ENCODE measurements at regions not wholly inside any gene's neighbourhood (a gene's known extent, or its start where the extent isn't known, plus 50 kb on each side); places are given as distances from the start of the nearest gene placed in this dataset.

DNA sequence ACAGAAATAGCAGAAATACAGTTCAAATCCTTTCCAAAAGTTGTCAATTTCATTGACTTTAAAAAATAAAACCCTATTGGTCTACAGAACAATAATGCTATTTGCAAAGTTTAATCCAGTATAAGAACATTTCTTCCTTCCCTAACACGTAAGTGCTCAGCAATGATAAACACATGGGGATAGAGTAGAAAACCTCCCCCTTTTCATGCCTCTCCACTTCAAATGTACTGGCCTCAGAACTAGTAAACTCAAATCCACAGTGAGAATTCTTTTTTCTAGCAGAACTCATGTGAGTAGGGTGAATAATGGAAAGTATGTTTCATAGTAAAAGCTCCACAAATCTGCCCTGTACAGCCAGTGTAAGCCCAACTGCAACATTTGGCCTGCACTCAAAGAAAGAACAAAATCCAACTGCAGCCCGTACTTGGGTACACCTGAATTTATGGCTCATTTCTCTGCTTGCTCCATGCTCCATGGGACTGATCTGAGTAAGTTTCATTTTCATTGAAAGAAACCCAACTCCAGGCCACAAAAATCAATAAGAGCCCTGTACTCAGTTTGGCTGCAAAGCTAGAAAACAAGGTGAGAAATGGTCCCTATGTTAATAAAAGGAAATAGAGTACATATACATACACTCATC, 115.0 kb upstream of the RMDN2 start:
- TF ChIP-seq JUND (IDR thresholded peaks at IDR 0.05) (no peak), TAF1 (conservative IDR thresholded peaks at IDR 0.05) (no peak), RXRA (IDR thresholded peaks at IDR 0.05) (no peak), FOXA2 (IDR thresholded peaks at IDR 0.05) (no peak), SP1 (IDR thresholded peaks at IDR 0.05) (no peak), YY1 (IDR thresholded peaks at IDR 0.05) (no peak), NR2F2 (IDR thresholded peaks at IDR 0.05) (no peak), RAD21 (IDR thresholded peaks at IDR 0.05) (no peak)
- TF ChIP-seq, protein P1, sequence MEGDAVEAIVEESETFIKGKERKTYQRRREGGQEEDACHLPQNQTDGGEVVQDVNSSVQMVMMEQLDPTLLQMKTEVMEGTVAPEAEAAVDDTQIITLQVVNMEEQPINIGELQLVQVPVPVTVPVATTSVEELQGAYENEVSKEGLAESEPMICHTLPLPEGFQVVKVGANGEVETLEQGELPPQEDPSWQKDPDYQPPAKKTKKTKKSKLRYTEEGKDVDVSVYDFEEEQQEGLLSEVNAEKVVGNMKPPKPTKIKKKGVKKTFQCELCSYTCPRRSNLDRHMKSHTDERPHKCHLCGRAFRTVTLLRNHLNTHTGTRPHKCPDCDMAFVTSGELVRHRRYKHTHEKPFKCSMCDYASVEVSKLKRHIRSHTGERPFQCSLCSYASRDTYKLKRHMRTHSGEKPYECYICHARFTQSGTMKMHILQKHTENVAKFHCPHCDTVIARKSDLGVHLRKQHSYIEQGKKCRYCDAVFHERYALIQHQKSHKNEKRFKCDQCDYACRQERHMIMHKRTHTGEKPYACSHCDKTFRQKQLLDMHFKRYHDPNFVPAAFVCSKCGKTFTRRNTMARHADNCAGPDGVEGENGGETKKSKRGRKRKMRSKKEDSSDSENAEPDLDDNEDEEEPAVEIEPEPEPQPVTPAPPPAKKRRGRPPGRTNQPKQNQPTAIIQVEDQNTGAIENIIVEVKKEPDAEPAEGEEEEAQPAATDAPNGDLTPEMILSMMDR (IDR thresholded peaks at IDR 0.05; ENCODE audit: low read depth, low read length, missing input control): no peak
- TF ChIP-seq, protein P2, sequence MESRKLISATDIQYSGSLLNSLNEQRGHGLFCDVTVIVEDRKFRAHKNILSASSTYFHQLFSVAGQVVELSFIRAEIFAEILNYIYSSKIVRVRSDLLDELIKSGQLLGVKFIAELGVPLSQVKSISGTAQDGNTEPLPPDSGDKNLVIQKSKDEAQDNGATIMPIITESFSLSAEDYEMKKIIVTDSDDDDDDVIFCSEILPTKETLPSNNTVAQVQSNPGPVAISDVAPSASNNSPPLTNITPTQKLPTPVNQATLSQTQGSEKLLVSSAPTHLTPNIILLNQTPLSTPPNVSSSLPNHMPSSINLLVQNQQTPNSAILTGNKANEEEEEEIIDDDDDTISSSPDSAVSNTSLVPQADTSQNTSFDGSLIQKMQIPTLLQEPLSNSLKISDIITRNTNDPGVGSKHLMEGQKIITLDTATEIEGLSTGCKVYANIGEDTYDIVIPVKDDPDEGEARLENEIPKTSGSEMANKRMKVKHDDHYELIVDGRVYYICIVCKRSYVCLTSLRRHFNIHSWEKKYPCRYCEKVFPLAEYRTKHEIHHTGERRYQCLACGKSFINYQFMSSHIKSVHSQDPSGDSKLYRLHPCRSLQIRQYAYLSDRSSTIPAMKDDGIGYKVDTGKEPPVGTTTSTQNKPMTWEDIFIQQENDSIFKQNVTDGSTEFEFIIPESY (IDR thresholded peaks at IDR 0.05): no peak
- TF ChIP-seq, protein P3, sequence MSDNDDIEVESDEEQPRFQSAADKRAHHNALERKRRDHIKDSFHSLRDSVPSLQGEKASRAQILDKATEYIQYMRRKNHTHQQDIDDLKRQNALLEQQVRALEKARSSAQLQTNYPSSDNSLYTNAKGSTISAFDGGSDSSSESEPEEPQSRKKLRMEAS (IDR thresholded peaks at IDR 0.05): no peak
- TF ChIP-seq, protein P4, sequence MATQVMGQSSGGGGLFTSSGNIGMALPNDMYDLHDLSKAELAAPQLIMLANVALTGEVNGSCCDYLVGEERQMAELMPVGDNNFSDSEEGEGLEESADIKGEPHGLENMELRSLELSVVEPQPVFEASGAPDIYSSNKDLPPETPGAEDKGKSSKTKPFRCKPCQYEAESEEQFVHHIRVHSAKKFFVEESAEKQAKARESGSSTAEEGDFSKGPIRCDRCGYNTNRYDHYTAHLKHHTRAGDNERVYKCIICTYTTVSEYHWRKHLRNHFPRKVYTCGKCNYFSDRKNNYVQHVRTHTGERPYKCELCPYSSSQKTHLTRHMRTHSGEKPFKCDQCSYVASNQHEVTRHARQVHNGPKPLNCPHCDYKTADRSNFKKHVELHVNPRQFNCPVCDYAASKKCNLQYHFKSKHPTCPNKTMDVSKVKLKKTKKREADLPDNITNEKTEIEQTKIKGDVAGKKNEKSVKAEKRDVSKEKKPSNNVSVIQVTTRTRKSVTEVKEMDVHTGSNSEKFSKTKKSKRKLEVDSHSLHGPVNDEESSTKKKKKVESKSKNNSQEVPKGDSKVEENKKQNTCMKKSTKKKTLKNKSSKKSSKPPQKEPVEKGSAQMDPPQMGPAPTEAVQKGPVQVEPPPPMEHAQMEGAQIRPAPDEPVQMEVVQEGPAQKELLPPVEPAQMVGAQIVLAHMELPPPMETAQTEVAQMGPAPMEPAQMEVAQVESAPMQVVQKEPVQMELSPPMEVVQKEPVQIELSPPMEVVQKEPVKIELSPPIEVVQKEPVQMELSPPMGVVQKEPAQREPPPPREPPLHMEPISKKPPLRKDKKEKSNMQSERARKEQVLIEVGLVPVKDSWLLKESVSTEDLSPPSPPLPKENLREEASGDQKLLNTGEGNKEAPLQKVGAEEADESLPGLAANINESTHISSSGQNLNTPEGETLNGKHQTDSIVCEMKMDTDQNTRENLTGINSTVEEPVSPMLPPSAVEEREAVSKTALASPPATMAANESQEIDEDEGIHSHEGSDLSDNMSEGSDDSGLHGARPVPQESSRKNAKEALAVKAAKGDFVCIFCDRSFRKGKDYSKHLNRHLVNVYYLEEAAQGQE (IDR thresholded peaks at IDR 0.05): no peak
